Smooth muscle cell (in vitro differentiated cells): ENCODE measurements at regions not wholly inside any gene's neighbourhood (a gene's known extent, or its start where the extent isn't known, plus 50 kb on each side); places are given as distances from the start of the nearest gene placed in this dataset.

Experiments
- DNase-seq: peaks from one replicate; lab custom pipeline; 2025; ENCODE audit not compliant: unreplicated experiment; lab: John Stamatoyannopoulos, UW
- H2AFZ ChIP-seq: fragments of 200-600 bp; sonication (generic); 2 replicates; pipeline ENCODE4 v1.6.0; 2016; ENCODE audit warnings: antibody characterized with exemption, low read depth, mild to moderate bottlenecking
- H3F3A ChIP-seq: fragments of 200-600 bp; sonication (generic); 2 replicates; pipeline ENCODE4 v1.6.0; 2017; ENCODE audit warnings: antibody characterized with exemption, low read depth
- H3K27ac ChIP-seq: fragments of 200-600 bp; sonication (generic); 2 replicates; pipeline ENCODE4 v1.5.1; 2016; ENCODE audit warnings: low read depth, mild to moderate bottlenecking
- H3K27me3 ChIP-seq: fragments of 200-600 bp; sonication (generic); 2 replicates; pipeline ENCODE4 v1.6.1; 2016; ENCODE audit warnings: low read depth, mild to moderate bottlenecking
- H3K36me3 ChIP-seq: fragments of 200-600 bp; sonication (generic); 2 replicates; pipeline ENCODE4 v1.5.1; 2016; ENCODE audit warnings: low read depth
- H3K4me1 ChIP-seq: fragments of 200-600 bp; sonication (generic); 2 replicates; pipeline ENCODE4 v1.5.1; 2016; ENCODE audit warnings: low read depth
- H3K4me2 ChIP-seq: fragments of 200-600 bp; sonication (generic); 2 replicates; pipeline ENCODE4 v1.6.0; 2016; ENCODE audit warnings: mild to moderate bottlenecking
- H3K4me3 ChIP-seq: fragments of 200-600 bp; sonication (generic); 2 replicates; pipeline ENCODE4 v1.5.1; 2016; ENCODE audit warnings: mild to moderate bottlenecking
- H3K79me2 ChIP-seq: fragments of 200-600 bp; sonication (generic); 2 replicates; pipeline ENCODE4 v1.6.0; 2016; ENCODE audit warnings: low read depth, mild to moderate bottlenecking
- H3K9ac ChIP-seq: fragments of 200-600 bp; sonication (generic); 2 replicates; pipeline ENCODE4 v1.6.0; 2016; ENCODE audit warnings: low read depth
- H3K9me3 ChIP-seq: fragments of 200-600 bp; sonication (generic); replicated peaks from 2 replicates; pipeline ENCODE4 v1.5.1; 2016; ENCODE audit warnings: low read depth
- H4K20me1 ChIP-seq: fragments of 200-600 bp; sonication (generic); 2 replicates; pipeline ENCODE4 v1.6.0; 2016; ENCODE audit warnings: low read depth
- CTCF ChIP-seq: fragments of 200-600 bp; sonication (generic); IDR thresholded peaks from 2 replicates; pipeline ENCODE4 v1.5.1; 2017; ENCODE audit warnings: borderline replicate concordance, mild to moderate bottlenecking, antibody characterized with exemption; ENCODE audit not compliant: insufficient read depth, poor library complexity, severe bottlenecking
- WGBS: methylation state at CpG from one replicate; pipeline ENCODE4 v1.1.7; 2016; ENCODE audit warnings: low lambda C conversion rate; 5-methylcytosine and 5-hydroxymethylcytosine counted together

GRCh38 chr10:78775891-78776290, 292.9 kb upstream of the ZMIZ1 start:
- Histone ChIP-seq H3K4me3 (no peak overlapping the region), H4K20me1 (no peaks in the 10 kb centered on the region), H3K9ac (no peak overlapping the region), H2AFZ (no peak overlapping the region), H3K27me3 (no peaks in the 10 kb centered on the region), H3K79me2 (no peaks in the 10 kb centered on the region), H3K4me2 (no peak overlapping the region), H3K4me1 (peaks cover 16% of the 10 kb centered on the region), H3K36me3 (no peaks in the 10 kb centered on the region), H3F3A (peaks cover 14% of the 10 kb centered on the region), H3K27ac (peak overlapping the region; percentile 26), H3K9me3 (no peaks in the 10 kb centered on the region)
- WGBS, result 77% methylated on average over 1 of the region's 1 CpG
- no peak for DNase-seq
- TF ChIP-seq CTCF, result no peak

GRCh38 chr10:78776756-78777155, 292.0 kb upstream of the ZMIZ1 start:
- Histone ChIP-seq H3K9me3 (no peaks in the 10 kb centered on the region), H3K27ac (no peak overlapping the region), H4K20me1 (no peaks in the 10 kb centered on the region), H2AFZ (no peak overlapping the region), H3K4me2 (no peak overlapping the region), H3K27me3 (no peaks in the 10 kb centered on the region), H3K9ac (no peak overlapping the region), H3K4me3 (no peak overlapping the region), H3K36me3 (no peaks in the 10 kb centered on the region), H3K79me2 (no peaks in the 10 kb centered on the region), H3K4me1 (peaks cover 16% of the 10 kb centered on the region), H3F3A (peaks cover 10% of the 10 kb centered on the region)
- 82% methylated on average over 6 of the region's 6 CpGs for WGBS
- no peak for DNase-seq
- no peak for TF ChIP-seq CTCF

- no peak overlapping the region for H3K4me3 ChIP-seq
- H3K36me3 ChIP-seq, result no peaks in the 10 kb centered on the region
- H3K9ac ChIP-seq, result no peak overlapping the region
- H4K20me1 ChIP-seq, result no peaks in the 10 kb centered on the region
- H3K4me2 ChIP-seq, result peak overlapping the region; percentile 1
- WGBS, result 17% methylated on average over 5 of the region's 5 CpGs
- TF ChIP-seq CTCF, result no peak
- H3K27me3 ChIP-seq, result no peaks in the 10 kb centered on the region
- H3F3A ChIP-seq, result peaks cover 10% of the 10 kb centered on the region
- H3K9me3 ChIP-seq, result no peaks in the 10 kb centered on the region
- no peaks in the 10 kb centered on the region for H3K79me2 ChIP-seq
- no peak for DNase-seq
- no peak overlapping the region for H2AFZ ChIP-seq
- no peak overlapping the region for H3K27ac ChIP-seq
- peaks cover 16% of the 10 kb centered on the region for H3K4me1 ChIP-seq
Measured at GRCh38 chr10:78777466-78777865, 291.3 kb upstream of the ZMIZ1 start.

- no peaks in the 10 kb centered on the region for H3K36me3 ChIP-seq
- H2AFZ ChIP-seq, result no peak overlapping the region
- peaks cover 10% of the 10 kb centered on the region for H3F3A ChIP-seq
- H3K4me2 ChIP-seq, result peak overlapping the region; percentile 1
- H3K4me3 ChIP-seq, result no peak overlapping the region
- no peak for TF ChIP-seq CTCF
- no peak overlapping the region for H3K9ac ChIP-seq
- H4K20me1 ChIP-seq, result no peaks in the 10 kb centered on the region
- no peaks in the 10 kb centered on the region for H3K79me2 ChIP-seq
- no peak for DNase-seq
- no peak overlapping the region for H3K27ac ChIP-seq
- H3K9me3 ChIP-seq, result no peaks in the 10 kb centered on the region
- WGBS, result 60% methylated on average over 5 of the region's 5 CpGs
- H3K4me1 ChIP-seq, result peaks cover 16% of the 10 kb centered on the region
- no peaks in the 10 kb centered on the region for H3K27me3 ChIP-seq
Measured at GRCh38 chr10:78777867-78778266, 290.9 kb upstream of the ZMIZ1 start.
